ENCODE measurements at regions not wholly inside any gene's neighbourhood (a gene's known extent, or its start where the extent isn't known, plus 50 kb on each side); places are given as distances from the start of the nearest gene placed in this dataset.
"Not testable (repeated sequence)": the region's sequence is repeated elsewhere in the genome, so short reads cannot be mapped to it uniquely, and the experiment has no call there.

DNA sequence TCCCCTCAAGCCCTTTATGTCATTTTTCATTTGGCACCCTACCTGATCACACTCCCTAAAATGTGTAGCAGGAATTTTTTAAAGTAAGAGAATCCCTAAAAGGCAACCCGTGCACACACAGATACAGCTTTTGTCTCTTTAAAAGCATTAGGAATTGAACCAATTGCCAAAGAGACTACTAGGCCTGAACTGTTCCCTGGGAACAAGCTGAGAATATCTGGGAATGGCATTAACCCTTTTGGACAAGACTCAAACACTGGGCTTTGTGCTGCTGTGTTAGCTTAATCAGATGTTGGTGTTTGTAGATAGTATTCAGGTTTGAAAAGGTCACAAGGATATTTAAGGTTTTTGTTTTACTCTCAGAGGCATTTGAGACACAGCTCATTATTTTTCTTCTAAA lies 414.4 kb upstream of the PDZRN3 start:
- DNase-seq: no peak

- no peak for DNase-seq
These were observed 411.8 kb upstream of the PDZRN3 start for GRCh38 chr3:74036568-74036967.

GRCh38 chr3:74036102-74036501 lies 411.4 kb upstream of the PDZRN3 start:
- no peak for DNase-seq

DNA sequence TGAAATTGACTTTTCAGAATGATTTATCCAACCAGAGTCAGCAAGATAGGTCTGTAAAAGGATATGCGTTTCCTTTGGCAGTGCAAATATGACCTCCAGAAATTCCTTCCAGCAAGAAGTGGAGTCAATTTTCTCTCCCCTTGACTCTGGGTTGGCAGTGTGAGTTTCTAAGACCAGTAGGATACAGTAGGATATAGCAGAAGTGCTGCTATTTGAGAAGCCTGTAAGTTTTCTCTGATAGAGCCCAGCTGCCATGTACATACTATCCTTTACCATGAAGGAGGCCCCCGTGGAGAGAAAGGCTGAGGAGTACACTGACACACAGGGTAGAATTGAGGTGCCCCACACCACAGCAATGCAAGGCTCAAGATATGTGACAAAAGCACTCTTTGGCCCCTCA lies 409.1 kb upstream of the PDZRN3 start:
- DNase-seq: no peak

DNA sequence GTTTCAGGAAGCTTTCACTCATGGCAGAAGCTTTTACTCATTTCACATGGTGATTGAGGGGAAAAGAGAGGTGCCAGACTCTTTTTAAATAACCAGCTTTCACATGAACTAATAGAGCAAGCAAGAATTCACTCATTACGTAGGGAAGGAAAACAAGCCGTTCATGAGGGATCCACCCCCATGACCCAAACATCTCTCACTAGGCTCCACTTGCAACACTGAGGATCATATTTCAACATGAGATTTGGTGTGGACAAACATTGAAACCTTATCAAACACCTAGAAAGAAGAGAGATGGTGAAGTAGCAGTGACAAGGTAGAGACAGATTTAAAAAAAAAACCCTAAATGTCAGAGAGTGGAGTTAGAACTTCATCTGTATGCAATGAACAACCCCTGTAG lies 408.6 kb upstream of the PDZRN3 start:
- DNase-seq: no peak

- no peak for DNase-seq
These were observed 402.4 kb upstream of the PDZRN3 start for GRCh38 chr3:74027121-74027520.

DNA sequence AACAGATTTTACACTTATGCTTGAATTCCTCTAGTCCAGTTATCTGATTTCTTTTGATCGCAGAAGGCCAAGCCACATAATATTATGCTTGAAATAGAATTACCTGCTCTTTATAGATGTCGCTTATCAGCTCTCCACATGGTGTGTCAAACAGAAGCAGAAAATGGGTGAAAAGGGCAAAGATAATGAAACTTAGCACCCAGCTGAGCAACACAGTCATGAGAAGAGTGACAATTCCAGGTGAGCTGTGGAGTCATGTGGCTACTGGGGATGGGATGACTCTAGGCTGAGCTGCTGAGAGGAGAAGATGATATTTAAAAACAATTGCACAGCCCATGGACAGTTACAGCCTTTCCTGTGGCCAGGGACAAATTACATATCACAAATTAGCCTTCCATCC lies 398.7 kb upstream of the PDZRN3 start:
- no peak for DNase-seq

GRCh38 chr3:74021449-74021848 lies 396.7 kb upstream of the PDZRN3 start:
- no peak for DNase-seq

DNA sequence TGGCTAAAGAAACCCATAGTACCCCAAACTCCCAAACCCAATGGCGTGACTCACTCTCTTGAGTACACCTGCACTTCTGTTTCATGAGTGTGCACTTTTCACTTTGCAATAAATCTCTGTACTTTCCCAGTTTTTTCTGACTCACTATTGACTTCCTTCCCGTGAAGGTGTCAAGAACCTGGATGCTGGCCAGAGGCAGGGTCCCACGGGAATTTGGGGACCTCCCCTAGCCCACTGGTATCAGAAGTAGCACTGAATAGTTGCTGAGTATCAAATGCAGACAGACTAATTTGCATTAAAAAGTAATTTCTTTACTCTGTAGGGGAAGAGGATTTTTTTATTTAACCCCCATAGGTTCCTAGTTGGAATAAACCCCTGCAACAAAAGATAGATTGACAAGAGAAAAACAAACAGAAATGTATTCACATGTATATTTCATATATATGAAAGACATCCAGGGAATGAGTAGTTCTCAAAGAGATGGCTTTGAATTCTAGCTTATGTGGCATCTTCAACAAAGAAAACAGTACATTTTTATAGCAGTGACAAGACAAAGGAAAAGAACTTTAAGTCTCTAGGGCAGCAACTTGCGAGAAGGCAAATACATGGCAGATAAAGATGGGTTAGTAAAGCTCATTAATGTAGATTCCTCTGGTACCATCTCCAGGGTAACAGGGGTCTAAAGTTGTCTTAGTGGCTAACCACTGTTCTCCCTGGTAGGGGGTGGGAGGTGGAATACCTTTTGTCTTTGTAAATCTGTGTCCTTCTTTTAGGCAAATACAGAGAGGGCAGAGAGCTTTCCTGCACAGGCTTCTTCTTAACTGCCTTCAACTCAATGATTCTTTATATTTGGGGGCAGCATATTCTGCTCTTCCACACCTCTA lies 385.5 kb upstream of the PDZRN3 start:
- no peak for DNase-seq

DNA sequence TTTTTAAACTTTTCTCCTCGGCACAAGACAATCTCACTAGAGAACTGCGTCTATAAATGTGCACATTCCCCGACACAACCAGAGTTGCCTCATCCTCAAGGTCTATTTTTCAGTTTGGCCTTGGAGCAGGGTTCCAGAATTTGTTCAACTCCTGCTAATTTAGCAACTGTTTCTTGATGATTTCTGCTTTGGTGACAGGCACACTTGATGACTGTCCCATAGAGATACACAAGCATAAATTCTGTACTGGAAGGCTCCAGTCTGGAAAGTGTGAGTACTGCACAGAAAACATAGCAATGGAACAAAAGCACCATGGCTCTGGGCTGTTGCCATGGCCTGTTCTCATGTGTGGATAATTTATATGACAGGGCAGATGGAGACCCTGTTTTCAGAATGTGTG lies 379.6 kb upstream of the PDZRN3 start:
- no peak for DNase-seq

DNA sequence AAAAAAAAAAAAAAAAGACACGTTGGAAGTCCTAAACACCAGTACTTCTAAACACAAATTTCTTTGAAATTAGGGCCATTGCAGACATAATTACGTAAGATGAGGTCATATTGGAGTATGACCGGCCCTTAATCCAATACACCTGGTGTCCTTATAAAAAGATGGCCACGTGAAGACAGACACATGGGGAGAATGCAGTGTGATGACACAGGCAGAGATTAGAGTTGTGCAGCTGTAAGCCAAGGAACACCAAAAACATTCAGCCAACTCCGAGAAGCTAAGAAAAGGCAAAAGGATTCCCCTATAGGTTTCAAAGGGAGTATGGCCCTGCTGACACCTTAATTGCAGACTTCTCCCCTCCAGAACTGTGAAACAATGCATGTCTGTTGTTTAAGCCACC lies 379.0 kb upstream of the PDZRN3 start:
- no peak for DNase-seq

GRCh38 chr3:74001436-74001835 lies 376.7 kb upstream of the PDZRN3 start:
- DNase-seq: no peak

DNA sequence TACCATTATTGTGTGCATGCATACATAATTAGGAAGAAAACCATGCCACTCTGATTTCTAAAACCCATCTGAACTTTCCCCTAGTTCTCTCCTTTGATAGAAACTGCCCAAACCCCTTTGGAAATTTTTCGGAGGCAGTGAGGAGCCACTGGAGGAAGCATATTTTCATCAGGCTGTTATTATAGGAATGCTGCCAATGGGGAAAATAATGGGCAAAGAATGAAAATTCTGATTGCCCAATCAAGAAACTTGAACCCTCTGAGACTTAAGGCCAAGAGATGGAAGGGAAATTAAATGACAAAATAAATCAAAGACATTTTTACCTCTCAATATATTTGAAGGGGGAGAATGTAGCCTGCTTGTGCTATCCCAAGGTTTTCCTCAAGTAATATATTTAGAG lies 376.0 kb upstream of the PDZRN3 start:
- DNase-seq: no peak

GRCh38 chr3:73999501-73999900 lies 374.8 kb upstream of the PDZRN3 start:
- no peak for DNase-seq

DNA sequence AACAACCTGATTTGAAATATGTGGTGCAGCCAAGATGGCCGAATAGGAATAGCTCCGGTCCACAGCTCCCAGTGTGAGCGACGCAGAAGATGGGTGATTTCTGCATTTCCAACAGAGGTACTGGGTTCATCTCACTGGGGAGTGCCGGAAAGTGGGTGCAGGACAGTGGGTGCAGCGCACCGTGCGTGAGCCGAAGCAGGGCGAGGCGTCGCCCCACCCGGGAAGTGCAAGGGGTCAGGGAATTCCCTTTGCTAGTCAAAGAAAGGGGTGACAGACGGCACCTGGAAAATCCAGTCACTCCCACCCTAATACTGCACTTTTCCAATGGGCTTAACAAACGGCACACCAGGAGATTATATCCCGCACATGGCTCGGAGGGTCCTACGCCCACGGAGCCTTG lies 365.9 kb upstream of the PDZRN3 start:
- not testable (repeated sequence) for DNase-seq

DNA sequence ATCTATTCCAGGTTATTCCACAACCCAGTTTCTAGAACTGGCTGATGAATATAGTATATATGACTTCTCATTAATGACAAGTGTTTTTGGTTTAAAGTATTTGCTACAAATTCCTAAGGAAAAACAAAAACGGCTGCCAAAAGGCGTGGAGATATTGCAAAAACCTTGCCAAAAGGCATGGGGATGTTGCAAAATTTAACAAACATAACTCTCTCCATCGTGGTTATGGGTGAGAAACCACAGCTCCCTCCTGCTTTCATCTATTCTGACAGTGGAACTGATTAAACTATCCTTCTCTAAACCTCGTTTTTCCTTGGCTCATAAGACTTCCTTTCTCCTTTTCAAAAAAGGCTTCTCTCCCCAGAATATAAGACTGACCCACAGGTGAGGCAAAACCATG lies 342.0 kb upstream of the PDZRN3 start:
- no peak for DNase-seq

DNA sequence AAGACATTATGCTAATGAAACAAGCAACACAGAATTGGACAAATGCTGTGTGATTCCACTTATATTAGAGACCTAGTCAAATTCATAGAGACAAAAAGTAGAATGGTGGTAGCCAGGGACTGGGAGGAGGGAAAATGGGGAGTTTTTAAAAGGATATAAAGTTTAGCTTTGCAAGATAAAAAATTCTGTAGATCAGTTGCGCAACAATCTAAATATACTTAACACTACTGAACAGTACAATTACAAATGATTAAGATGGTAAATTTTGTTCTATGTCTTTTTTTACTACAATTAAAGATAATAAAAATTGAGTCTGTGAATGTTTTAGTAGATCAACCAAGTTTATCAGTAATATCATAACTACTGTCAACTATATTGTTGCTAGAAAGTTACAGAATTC lies 340.1 kb upstream of the PDZRN3 start:
- no peak for DNase-seq

DNA sequence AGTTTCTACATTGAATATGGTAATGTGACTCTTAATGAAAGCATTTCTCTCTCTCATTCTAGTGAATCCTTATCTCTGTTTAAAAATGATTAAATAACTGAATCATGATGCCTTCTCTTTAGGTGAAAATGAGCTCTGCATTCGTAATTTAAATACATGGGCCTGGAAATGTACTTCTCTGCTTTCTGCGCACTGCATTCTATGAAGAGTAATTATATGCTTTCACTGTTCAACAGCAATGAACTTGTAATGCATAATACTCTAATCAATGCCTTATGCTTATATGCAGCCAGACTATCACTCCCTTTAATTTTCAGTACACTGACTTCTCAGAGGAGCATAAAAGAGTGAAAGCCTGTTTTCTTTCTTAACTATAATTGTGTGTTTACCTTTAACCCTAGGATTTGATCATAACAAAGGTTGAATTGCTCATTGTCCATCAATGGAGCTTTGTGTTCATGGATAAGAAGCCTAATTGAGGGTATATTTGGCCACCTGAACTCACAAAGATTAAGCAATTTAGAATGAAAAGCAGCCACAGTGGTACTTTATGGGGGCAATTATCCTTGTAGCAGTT lies 330.8 kb upstream of the PDZRN3 start:
- DNase-seq: no peak

- no peak for DNase-seq
These were observed 329.8 kb upstream of the PDZRN3 start for GRCh38 chr3:73954506-73954905.

- DNase-seq: no peak
These were observed 328.0 kb upstream of the PDZRN3 start for GRCh38 chr3:73952781-73953180.

DNA sequence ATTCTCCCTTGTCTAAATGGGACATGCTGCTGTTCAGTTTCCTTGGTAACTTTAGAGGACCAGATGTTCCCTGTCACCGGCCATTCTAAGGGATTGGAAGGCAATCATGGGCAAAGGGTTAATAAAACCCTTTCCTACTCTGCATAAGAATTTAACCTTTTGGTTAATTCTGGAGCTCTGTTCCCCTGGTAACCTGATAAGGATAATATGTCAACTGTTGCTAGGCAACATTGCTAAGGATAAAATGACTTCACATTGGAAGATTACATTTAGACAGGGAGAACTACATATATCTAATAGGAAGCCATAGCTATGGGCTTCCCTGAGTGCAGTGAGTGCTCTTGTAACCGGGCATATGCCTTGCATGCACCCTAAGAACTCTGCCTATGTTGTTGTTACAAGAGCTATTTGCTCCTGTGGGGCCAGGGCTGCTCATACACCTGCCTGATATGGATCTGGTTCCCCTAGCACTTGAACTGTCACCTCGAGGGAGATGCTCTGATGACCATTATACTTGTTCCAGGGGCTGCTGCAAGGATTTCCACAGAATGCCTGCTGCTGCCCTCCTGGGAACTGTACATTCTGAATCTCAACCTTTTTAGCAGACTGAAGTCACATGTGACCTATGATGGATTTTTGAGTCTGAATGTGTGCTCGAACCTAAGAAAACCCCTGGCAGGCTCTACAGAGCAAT lies 326.3 kb upstream of the PDZRN3 start:
- no peak for DNase-seq

GRCh38 chr3:73945541-73945940 lies 320.8 kb upstream of the PDZRN3 start:
- no peak for DNase-seq

GRCh38 chr3:73939985-73940384 lies 315.2 kb upstream of the PDZRN3 start:
- no peak for DNase-seq

- DNase-seq: no peak
These were observed 308.8 kb upstream of the PDZRN3 start for GRCh38 chr3:73933585-73933984.
